Glutamatergic neuron (in vitro differentiated cells): ENCODE measurements at regions not wholly inside any gene's neighbourhood (a gene's known extent, or its start where the extent isn't known, plus 50 kb on each side); places are given as distances from the start of the nearest gene placed in this dataset.

Experiments
- DNase-seq: peaks from one replicate; pipeline ENCODE4 v3.0.0; 2022
- H3K27ac Mint-ChIP-seq: one replicate; pipeline ENCODE4 v1.8.0; 2020; ENCODE audit warnings: mild to moderate bottlenecking, mixed read lengths, inconsistent platforms; ENCODE audit not compliant: unreplicated experiment
- H3K27me3 Mint-ChIP-seq: one replicate; pipeline ENCODE4 v1.8.0; 2020; ENCODE audit warnings: mild to moderate bottlenecking, moderate library complexity, mixed read lengths, inconsistent platforms; ENCODE audit not compliant: unreplicated experiment
- H3K36me3 Mint-ChIP-seq: one replicate; pipeline ENCODE4 v1.8.0; 2020; ENCODE audit warnings: mild to moderate bottlenecking, mixed read lengths, inconsistent platforms; ENCODE audit not compliant: unreplicated experiment
- H3K4me1 Mint-ChIP-seq: one replicate; pipeline ENCODE4 v1.8.0; 2020; ENCODE audit warnings: mild to moderate bottlenecking, low read depth, mixed read lengths, inconsistent platforms; ENCODE audit not compliant: unreplicated experiment
- H3K4me3 Mint-ChIP-seq: one replicate; pipeline ENCODE4 v1.8.0; 2020; ENCODE audit warnings: mild to moderate bottlenecking, mixed read lengths, inconsistent platforms; ENCODE audit not compliant: unreplicated experiment
- H3K9me3 Mint-ChIP-seq: one replicate; pipeline ENCODE4 v1.8.0; 2020; ENCODE audit warnings: mild to moderate bottlenecking, moderate library complexity, mixed read lengths, inconsistent platforms; ENCODE audit not compliant: unreplicated experiment
- TF ChIP-seq, protein P1 (sequence below): fragments of 200-600 bp; sonication (generic); IDR thresholded peaks from one replicate; pipeline ENCODE4 v1.5.0; 2021; ENCODE audit not compliant: partially characterized antibody, unreplicated experiment

DNA sequence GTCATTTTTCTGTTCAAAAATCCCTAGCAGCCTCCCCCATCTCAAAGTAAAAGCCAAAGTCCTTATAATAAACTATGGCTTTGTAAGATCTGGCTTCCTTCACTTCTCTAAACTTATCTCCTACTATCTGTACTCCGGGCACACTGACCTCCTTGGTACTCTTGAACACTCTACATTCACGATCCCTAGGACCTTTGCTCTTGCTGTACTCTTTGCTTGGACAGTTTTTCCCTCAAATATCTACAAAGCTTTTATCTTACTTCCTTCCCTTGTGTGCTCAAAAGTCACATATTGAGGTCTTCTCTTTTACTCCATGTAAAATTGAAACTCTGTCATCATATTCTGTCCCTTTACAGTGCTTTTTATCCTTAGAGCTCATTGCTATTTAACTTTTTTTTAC, 616.6 kb downstream of the IRS1 start:
- no peak overlapping the region for H3K27ac Mint-ChIP-seq
- DNase-seq = no peak
- TF ChIP-seq, protein P1, sequence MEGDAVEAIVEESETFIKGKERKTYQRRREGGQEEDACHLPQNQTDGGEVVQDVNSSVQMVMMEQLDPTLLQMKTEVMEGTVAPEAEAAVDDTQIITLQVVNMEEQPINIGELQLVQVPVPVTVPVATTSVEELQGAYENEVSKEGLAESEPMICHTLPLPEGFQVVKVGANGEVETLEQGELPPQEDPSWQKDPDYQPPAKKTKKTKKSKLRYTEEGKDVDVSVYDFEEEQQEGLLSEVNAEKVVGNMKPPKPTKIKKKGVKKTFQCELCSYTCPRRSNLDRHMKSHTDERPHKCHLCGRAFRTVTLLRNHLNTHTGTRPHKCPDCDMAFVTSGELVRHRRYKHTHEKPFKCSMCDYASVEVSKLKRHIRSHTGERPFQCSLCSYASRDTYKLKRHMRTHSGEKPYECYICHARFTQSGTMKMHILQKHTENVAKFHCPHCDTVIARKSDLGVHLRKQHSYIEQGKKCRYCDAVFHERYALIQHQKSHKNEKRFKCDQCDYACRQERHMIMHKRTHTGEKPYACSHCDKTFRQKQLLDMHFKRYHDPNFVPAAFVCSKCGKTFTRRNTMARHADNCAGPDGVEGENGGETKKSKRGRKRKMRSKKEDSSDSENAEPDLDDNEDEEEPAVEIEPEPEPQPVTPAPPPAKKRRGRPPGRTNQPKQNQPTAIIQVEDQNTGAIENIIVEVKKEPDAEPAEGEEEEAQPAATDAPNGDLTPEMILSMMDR = no peak
- H3K9me3 Mint-ChIP-seq = no peaks in the 10 kb centered on the region
- no peaks in the 10 kb centered on the region for H3K36me3 Mint-ChIP-seq
- H3K27me3 Mint-ChIP-seq = no peaks in the 10 kb centered on the region
- H3K4me3 Mint-ChIP-seq = no peak overlapping the region
- peaks cover 14% of the 10 kb centered on the region for H3K4me1 Mint-ChIP-seq

DNA sequence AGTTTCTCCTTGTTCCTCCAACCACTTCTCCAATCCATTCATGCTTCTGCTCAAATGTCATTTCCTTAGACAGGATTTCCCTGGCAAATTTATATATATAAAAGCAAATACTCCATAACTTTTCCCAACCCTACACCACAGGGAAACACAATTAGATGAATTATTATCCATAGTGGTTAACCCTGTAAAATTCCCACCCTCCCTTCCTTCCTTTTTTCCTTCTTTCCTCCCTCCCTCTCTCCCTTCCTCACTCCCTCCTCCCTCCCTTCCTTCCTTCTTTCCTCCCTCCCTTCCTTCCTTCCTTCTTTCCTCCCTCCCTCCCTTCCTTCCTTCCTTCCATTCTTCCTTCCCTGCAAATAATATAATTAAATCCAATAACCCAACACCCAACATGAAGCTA, 617.7 kb downstream of the IRS1 start:
- Mint-ChIP-seq H3K27ac (no peak overlapping the region), H3K4me3 (no peak overlapping the region), H3K36me3 (no peaks in the 10 kb centered on the region), H3K9me3 (no peaks in the 10 kb centered on the region), H3K27me3 (no peaks in the 10 kb centered on the region), H3K4me1 (peaks cover 12% of the 10 kb centered on the region)
- DNase-seq = no peak
- TF ChIP-seq, protein P1 = no peak

DNA sequence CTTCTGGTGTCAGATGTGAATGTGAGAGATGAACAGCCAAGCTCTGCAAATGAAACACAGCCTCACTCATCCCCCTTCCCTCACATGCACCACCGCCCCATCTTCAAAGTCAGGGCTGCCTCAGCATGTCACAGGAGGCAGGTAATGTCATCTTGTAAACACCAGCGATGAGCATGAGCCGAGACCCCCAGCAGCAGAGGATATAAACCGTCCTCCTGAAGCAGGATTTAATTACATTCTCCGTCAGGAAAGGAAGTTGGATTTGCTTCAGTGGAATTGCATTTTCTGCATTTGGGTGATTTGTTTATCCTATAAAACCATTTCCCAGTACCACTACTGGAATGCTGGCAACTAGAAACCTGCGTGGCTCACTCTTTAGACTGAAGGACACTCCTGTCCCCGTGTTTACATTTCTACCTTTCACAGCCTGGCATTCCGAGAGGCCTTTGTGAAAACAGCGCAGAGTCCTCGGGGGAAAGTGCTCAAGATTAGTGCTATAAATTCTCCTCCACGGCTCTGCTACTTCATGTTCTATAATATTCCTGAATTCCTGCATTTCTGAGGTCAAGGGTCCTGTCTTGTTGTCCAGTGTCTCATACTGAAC, 619.2 kb downstream of the IRS1 start:
- TF ChIP-seq, protein P1 = no peak
- Mint-ChIP-seq H3K4me3 (no peak overlapping the region), H3K4me1 (peaks cover 6% of the 10 kb centered on the region), H3K9me3 (no peaks in the 10 kb centered on the region), H3K36me3 (no peaks in the 10 kb centered on the region), H3K27me3 (no peaks in the 10 kb centered on the region), H3K27ac (no peak overlapping the region)
- no peak for DNase-seq

DNA sequence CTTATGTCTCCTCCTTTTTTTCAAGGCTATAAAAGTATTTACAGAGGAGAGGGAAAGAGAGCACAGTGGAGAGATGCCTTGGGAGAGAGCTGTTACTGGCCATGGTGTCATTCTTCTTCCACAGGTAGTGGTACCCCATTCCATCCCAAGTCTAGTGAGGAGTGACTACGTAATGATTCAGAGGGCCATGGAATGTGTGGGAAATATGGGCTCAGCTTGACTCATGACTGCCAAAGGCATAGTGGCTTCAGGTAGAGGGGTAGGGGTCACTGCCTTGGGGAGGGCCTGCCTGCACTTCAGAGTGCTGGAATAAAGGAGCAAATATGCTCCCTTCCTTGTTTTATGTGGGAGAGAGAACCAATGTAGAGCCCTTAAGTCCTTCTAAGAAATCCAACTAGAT, 620.6 kb downstream of the IRS1 start:
- DNase-seq = no peak
- no peak overlapping the region for H3K4me3 Mint-ChIP-seq
- TF ChIP-seq, protein P1 = no peak
- no peaks in the 10 kb centered on the region for H3K36me3 Mint-ChIP-seq
- no peaks in the 10 kb centered on the region for H3K27me3 Mint-ChIP-seq
- H3K27ac Mint-ChIP-seq = no peak overlapping the region
- no peaks in the 10 kb centered on the region for H3K9me3 Mint-ChIP-seq
- no peaks in the 10 kb centered on the region for H3K4me1 Mint-ChIP-seq

DNA sequence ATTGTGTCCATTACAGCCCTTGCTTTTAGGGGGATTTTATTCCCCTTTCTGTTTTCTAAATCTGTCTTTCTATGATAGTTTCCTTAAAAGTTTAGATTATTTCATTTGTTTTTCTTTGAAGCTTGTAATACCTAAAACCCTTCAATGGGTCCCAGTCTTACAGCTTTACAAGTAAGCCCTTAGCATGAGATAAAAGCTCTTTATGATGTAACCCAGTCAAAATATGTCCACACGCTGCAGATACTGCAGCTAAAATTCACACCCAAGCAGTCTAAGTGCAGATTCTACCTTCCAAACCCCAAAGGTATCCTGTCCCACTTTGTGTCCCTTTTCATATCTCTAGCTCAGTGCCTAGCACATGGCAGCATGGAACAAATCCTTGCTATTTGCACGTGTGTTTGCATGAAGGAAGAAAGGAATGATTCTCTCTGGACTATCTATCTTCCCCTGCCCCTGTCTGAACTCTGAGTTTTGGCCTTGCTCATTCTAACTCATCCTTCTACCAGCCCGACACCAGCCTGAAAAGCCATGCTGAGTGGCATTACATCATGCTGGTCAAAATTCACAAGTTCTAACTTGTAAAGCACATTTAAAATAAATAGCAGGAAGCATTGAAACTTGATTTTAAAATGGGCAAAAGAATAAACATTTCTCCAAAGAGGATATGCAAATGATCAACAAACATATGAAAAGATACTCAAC, 623.2 kb downstream of the IRS1 start:
- H3K4me1 Mint-ChIP-seq = no peaks in the 10 kb centered on the region
- no peaks in the 10 kb centered on the region for H3K36me3 Mint-ChIP-seq
- no peak overlapping the region for H3K4me3 Mint-ChIP-seq
- no peak for DNase-seq
- TF ChIP-seq, protein P1 = no peak
- no peaks in the 10 kb centered on the region for H3K9me3 Mint-ChIP-seq
- H3K27ac Mint-ChIP-seq = no peak overlapping the region
- no peaks in the 10 kb centered on the region for H3K27me3 Mint-ChIP-seq
